Upper lobe of left lung (tissue), 4 donors: ENCODE measurements at regions not wholly inside any gene's neighbourhood (a gene's known extent, or its start where the extent isn't known, plus 50 kb on each side); places are given as distances from the start of the nearest gene placed in this dataset.

Experiments used
- EP300 ChIP-seq, 4 donors: sonication (generic); formaldehyde crosslinking; IDR thresholded peaks; one replicate each; pipeline ENCODE4 v1.5.1; 2017; ENCODE audit warnings: antibody characterized with exemption in 4 of 4, control low read depth in 2 of 4
- POLR2A ChIP-seq, 4 donors: fragments of 450-650 bp; IDR thresholded peaks; one replicate each; pipeline ENCODE4 v1.5.1; 2016 to 2017; ENCODE audit warnings: antibody characterized with exemption in 4 of 4, mild to moderate bottlenecking in 2 of 4
- POLR2AphosphoS5 ChIP-seq, 2 donors: sonication (generic); formaldehyde crosslinking; IDR thresholded peaks; one replicate each; pipeline ENCODE4 v1.5.1; 2017; ENCODE audit warnings: antibody characterized with exemption in 2 of 2
- TF ChIP-seq, protein P1 (sequence below), 6 experiments: fragments of 450-650 bp in 4 of 6; fragments of 200-600 bp in 2 of 6; sonication (generic) in 2 of 6; IDR thresholded peaks; one replicate each; pipeline ENCODE4 v1.5.1; 2016 to 2019; ENCODE audit warnings: antibody characterized with exemption in 6 of 6

DNA sequence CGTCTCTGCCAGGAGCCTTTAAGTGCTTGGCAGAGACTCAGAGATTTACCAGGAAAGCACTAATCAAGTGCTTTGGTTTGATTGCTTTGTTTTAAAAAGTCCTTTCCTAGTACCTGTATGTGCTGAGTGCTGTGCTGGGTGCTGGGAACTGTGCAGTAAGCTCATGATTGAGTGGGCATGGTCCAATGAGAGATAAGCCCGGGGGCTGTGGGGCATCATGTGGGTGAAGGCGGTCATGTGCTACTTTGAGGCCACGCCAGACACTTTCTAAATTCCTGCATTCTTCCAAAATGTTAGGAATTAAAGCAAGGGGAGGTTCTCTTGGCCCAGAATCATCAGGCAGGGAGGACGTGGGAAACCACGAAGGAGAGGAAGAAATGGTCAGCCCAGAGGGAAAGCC lies 109.0 kb downstream of the ACAA2 start:
- TF ChIP-seq, protein P1, sequence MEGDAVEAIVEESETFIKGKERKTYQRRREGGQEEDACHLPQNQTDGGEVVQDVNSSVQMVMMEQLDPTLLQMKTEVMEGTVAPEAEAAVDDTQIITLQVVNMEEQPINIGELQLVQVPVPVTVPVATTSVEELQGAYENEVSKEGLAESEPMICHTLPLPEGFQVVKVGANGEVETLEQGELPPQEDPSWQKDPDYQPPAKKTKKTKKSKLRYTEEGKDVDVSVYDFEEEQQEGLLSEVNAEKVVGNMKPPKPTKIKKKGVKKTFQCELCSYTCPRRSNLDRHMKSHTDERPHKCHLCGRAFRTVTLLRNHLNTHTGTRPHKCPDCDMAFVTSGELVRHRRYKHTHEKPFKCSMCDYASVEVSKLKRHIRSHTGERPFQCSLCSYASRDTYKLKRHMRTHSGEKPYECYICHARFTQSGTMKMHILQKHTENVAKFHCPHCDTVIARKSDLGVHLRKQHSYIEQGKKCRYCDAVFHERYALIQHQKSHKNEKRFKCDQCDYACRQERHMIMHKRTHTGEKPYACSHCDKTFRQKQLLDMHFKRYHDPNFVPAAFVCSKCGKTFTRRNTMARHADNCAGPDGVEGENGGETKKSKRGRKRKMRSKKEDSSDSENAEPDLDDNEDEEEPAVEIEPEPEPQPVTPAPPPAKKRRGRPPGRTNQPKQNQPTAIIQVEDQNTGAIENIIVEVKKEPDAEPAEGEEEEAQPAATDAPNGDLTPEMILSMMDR (IDR thresholded peaks at IDR 0.05), result no peak
- TF ChIP-seq EP300 (IDR thresholded peaks at IDR 0.05) (peak in 1 of 4 donors; percentile 64), POLR2A (IDR thresholded peaks at IDR 0.05) (no peak), POLR2AphosphoS5 (IDR thresholded peaks at IDR 0.05) (no peak)
